OCI-LY7 (cell line): ENCODE measurements at regions not wholly inside any gene's neighbourhood (a gene's known extent, or its start where the extent isn't known, plus 50 kb on each side); places are given as distances from the start of the nearest gene placed in this dataset.

Source experiments
- EZH2phosphoT487 ChIP-seq: fragments of 200-600 bp; sonication (generic); IDR thresholded peaks from 2 replicates; pipeline ENCODE4 v1.6.1; 2018; ENCODE audit warnings: low read depth, borderline replicate concordance, mild to moderate bottlenecking, mixed run types, antibody characterized with exemption, low read length, moderate library complexity, mixed read lengths
- TF ChIP-seq, protein P1 (sequence below): fragments of 200-600 bp; sonication (generic); conservative IDR thresholded peaks from 2 replicates; pipeline ENCODE4 v1.5.1; 2014; ENCODE audit warnings: mild to moderate bottlenecking, antibody characterized with exemption, low read length, moderate library complexity, mixed read lengths

DNA sequence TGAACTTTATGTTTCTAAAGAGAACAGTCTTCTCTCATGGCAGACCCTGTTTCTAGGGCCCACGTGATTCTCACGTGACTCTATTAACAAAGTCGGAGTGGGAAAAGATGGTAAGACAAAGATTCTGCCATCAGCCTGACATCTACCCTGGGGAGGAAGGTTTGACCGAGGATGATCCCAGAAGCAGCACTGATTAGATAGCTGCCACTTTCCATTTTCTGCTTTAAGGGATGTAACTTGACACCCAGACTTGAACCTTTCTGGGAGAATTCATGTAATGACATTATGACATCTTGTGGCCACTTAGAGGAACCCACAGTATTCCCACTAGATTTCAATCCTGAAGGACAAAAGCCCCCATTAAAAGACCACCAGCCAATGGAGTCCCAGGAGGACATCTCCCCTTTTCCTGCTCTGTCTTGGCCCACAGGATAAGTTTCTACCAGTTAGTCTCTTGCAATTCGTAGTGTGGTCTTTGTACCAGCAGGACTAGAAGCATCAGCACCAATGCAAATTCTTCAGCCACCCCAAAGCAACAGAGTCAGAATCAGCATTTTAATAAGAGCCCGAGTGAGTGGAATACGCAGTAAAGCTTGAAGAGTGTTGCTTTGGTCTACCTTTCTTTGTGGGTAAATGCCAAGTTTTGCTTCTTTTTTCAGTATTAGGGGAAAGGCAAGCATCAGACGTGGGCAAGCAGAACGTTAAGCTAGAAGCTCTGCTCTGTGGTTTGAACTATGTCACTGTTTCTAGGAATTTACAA is 480.5 kb upstream of the PROK2 start:
- TF ChIP-seq, protein P1, sequence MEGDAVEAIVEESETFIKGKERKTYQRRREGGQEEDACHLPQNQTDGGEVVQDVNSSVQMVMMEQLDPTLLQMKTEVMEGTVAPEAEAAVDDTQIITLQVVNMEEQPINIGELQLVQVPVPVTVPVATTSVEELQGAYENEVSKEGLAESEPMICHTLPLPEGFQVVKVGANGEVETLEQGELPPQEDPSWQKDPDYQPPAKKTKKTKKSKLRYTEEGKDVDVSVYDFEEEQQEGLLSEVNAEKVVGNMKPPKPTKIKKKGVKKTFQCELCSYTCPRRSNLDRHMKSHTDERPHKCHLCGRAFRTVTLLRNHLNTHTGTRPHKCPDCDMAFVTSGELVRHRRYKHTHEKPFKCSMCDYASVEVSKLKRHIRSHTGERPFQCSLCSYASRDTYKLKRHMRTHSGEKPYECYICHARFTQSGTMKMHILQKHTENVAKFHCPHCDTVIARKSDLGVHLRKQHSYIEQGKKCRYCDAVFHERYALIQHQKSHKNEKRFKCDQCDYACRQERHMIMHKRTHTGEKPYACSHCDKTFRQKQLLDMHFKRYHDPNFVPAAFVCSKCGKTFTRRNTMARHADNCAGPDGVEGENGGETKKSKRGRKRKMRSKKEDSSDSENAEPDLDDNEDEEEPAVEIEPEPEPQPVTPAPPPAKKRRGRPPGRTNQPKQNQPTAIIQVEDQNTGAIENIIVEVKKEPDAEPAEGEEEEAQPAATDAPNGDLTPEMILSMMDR = peak; percentile 76
- no peak for TF ChIP-seq EZH2phosphoT487
